ENCODE measurements at regions not wholly inside any gene's neighbourhood (a gene's known extent, or its start where the extent isn't known, plus 50 kb on each side); places are given as distances from the start of the nearest gene placed in this dataset.
"Not testable (repeated sequence)": the region's sequence is repeated elsewhere in the genome, so short reads cannot be mapped to it uniquely, and the experiment has no call there.

- no peak for DNase-seq (ENCODE audit: low read depth in 2 of 2)
Measured at GRCh38 chr16:24624102-24624501, 84.7 kb downstream of the RBBP6 start.

DNA sequence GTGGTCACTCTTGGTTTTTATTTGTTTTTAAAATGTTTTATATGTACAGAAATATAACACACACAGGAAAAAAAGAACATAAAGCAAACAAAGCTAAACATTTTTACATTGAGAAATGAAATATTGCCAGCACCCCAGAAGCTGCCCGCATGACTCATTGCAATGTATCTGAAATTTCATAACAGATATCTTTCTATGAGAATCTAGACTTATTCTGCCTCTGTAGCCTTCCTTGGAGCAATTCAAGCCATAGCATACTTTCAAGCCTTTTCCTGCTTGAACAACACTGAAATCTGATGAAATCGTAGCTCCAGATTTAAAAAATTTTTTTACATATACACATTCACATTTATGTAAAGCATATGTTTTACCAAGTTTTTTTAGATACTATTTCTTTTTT is 86.9 kb downstream of the RBBP6 start:
- peak; percentile 53 to 66 for DNase-seq (ENCODE audit: low read depth in 2 of 2)

DNA sequence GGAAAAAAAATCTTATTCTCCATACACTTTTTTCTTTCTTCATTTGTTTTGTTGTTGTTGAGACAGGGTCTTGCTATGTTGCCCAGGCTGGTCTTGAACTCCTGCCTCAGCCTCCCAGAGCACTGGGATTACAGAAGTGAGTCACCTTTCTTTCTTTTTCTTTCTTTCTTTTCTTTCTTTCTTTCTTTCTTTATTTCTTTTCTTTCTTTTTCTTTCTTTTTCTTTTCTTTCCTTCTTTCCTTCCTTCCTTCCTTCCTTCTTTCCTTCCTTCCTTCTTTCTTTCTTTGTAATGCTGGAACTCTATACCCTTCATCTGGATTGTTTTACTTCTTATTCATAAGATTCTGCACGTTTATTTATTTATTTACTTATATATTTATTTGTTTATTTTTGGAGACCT is 94.5 kb upstream of the TNRC6A start:
- DNase-seq (ENCODE audit: low read depth in 2 of 2) = no peak

DNA sequence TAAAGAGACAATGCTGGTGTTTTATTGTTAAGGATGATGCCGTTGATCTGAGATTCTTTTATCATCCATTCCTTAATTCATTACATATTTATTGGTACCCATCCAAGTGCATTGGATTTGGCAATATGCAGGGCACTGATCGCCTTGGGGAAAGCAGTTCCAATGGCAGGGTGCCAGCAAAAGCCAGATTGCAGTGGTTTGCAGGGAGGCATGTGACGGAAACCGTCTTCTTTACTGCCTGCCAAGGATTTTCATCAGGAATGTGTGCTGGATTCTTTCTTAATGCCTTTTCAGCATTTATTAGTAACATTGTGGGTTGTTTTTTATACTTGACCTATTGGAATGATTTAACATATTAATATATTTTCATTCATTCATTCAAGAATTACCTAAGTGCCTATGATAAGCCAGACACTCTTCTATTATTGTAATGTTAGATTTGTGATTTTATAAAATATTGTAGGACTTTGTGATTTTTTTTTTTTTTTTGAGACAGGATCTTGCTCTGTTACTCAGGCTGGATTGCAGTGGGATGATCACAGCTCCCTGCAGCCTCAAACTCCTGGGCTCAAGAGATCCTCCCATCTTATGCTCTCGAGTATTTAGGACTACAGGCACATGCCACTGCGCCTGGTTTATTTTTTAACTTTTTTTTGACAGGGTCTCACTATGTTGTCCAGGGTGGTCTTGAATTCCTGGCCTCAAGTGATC is 93.4 kb upstream of the TNRC6A start:
- DNase-seq (ENCODE audit: low read depth in 2 of 2) = peak; percentile 98 to 99

DNA sequence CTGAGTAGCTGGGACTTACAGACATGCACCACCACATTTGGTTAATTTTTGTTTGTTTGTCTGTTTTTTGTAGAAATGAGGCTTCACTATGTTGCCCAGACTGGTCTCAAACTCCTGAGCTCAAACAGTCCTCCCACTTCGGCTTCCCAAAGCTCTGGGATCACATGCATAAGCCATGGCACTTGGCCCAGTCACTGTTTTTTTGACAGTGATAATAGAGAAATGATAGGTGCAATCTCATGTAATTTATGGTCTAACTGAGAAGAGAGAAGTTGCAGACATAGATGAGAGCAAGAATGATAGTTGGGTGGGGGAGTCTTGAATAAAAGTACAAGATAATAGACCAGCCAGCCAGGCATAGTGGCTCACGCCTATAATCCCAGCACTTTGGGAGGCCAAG is 89.7 kb upstream of the TNRC6A start:
- DNase-seq (ENCODE audit: low read depth in 2 of 2) = no peak

- DNase-seq (ENCODE audit: low read depth in 2 of 2) = no peak
Measured at GRCh38 chr16:24643489-24643888, 86.0 kb upstream of the TNRC6A start.

DNA sequence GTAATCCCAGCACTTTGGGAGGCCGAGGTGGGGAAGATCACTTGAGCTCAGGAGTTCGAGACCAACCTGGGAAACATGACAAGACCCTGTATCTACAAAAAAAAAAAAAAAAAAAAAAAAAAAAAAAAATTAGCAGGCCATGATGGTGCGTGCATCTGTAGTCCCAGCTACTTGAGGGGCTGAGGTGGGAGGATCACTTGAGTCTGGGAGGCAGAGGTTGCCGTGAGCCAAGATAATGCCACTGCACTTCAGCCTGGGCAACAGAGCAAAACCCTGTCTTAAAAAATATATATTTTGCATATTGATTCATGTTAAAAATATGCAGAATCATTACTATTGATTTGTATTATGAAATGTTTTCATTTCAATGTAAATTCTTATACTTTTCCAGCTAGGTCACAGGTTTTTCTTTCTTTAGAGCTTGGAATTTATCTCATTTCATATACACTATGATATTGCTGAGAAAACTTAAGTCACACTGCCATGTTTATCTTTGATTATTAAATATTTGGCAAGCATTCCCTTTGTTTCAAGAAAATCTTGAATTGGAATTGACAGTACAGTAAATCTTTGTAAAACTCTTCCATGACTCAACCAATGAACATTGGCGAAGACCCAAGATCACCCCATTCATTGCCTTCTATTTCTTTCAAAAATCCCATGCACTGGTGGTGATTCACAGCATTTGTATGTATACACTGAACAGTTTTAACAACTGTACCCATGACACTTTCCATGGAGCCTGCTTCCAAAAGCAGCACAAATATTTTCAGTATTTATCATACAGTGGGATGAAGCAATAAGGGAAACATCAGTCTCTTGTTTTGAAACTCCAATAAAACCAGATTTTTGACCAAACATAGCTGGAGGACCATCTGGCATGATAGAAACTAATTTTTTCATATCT is 83.5 kb upstream of the TNRC6A start:
- peak; percentile 100 for DNase-seq (ENCODE audit: low read depth in 2 of 2)

- no peak for DNase-seq (ENCODE audit: low read depth in 2 of 2)
Measured at GRCh38 chr16:24646646-24646995, 82.8 kb upstream of the TNRC6A start.

DNA sequence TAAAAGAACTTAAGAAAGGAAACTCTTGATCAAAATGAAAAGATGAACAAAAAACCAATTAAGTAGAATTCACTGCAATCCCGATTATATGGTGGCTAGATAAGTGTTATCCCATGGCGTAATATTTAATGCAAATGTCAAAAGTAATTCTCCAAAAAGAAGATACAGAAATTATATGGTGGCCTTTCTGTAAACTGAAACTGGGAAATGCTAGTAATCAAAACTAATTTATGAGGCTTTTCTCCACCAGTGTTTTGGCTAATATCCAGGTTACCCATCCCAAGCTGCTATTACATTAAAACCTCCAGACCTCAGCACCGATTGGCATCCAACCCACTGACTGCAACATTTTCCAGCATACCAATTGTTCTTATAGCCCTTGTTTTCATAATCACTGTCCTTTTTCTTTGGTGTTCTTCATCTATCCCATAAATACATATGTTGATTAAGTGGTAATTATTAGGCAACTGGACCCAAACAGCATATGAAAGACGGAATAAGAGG is 77.2 kb upstream of the TNRC6A start:
- no peak for DNase-seq (ENCODE audit: low read depth in 2 of 2)

GRCh38 chr16:24652803-24653202 is 76.6 kb upstream of the TNRC6A start:
- DNase-seq (ENCODE audit: low read depth in 2 of 2) = no peak

- no peak for DNase-seq (ENCODE audit: low read depth in 2 of 2)
Measured at GRCh38 chr16:24653725-24654124, 75.7 kb upstream of the TNRC6A start.

- not testable (repeated sequence) for DNase-seq (ENCODE audit: low read depth in 2 of 2)
Measured at GRCh38 chr16:24665942-24666341, 63.5 kb upstream of the TNRC6A start.

DNA sequence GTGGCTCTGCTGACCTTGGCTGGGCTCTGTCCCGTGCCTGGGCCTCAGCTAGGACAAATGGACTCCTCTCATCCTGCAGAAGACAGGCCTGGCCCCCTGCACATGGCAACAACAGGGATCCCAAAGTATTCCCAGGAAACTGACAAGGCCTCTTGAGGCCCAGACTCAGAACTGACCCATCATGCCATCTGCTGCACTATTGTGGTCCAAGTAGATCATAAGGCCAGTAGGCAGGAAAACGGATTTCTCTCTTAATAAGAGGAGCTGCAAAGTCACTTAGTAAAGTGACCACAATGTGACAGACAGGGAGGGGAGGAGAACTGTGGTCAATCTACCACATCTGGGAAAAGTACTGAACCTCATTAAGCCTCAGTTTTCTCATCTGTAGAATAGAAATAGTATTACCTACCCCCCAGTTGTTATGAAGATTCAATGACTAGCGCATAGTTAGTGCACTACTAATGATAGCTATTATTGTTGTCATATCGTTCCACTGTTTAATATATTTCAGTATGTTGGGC is 62.1 kb upstream of the TNRC6A start:
- no peak for DNase-seq (ENCODE audit: low read depth in 2 of 2)

- DNase-seq (ENCODE audit: low read depth in 2 of 2) = peak; percentile 59 to 62
Measured at GRCh38 chr16:24668481-24669061, 60.9 kb upstream of the TNRC6A start.

DNA sequence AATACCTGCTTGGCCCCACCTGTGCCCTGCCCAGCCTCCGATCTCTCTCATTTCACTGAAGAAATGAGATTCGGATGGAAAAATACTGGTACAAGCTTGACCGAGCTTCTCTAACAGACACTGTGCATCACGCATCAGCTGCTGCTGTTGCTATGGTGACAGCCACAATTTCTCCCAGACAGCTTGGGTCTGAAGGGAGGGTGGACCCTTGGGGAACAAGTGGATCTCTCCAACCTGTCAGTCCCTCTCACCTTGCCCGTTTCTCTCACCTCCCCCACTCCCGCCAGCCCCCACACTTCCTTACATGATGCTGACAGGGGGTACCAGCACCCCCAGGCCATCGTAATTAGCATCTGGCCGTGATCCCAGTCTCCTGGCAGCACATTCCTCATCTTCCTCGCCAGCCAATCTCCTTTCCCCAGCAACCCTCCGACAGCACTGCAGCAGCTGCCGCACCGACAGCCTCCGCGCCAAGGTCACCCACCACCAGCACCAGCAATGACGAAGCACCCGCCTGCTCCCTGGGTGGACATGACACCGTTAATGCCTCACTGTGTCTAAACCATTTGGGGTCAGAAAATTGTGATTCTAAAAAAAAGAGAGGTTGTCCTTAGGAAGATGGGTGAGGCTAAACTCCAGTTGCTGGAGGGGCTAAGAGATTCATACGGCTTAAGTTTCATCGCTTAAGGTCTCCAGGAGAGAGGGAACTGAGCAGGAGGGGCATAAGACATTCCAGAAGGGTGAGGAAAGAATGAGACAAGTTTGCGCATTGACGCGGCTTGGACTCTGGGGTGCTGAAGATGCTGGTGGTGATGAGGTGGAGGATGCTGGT is 58.6 kb upstream of the TNRC6A start:
- peak; percentile 59 to 65 for DNase-seq (ENCODE audit: low read depth in 2 of 2)

- DNase-seq (ENCODE audit: low read depth in 2 of 2) = no peak
Measured at GRCh38 chr16:24671455-24671954, 57.9 kb upstream of the TNRC6A start.

DNA sequence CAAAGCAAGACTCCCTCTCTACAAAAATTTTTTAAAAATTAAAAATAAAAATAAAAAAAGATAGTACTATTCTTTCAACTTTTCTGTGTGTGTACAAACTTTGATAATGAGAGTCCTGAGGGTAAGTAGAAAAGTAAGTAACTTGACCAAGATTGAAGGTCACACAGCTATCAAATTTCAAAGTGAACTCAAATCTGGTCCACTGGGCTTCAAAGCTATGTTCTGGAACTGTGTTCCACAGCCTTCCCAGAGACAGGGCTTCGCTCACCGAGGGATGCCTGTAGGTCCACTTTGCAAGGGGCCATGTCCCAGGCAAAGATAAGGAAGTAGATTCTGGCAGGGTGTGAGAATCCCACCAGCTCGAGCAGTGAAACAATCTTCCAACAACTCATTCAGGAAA is 56.3 kb upstream of the TNRC6A start:
- no peak for DNase-seq (ENCODE audit: low read depth in 2 of 2)

GRCh38 chr16:24674877-24675276 is 54.6 kb upstream of the TNRC6A start:
- DNase-seq (ENCODE audit: low read depth in 2 of 2) = no peak

DNA sequence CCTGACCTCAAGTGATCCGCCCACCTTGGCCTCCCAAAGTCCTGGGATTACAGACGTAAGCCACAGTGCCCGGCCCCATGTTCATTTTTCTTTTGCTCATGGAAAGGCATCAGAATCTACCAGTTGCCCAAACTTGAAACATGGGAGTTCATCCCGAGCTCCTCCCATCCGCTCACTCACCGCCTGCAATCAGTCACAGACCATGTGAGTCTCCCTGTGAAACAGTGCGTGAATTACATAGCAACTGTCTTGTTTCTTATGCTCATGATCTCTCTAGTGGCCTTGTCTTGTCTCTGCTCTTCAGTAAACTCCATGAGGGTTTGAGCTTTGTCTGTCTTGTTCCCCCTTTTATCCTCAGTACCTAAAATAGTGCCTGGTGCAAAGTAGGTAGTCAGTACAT is 52.1 kb upstream of the TNRC6A start:
- DNase-seq (ENCODE audit: low read depth in 2 of 2) = no peak
